NCI-H2171 treated with DMSO at 0.1 percent for 48 hours (cell line): ENCODE measurements at regions not wholly inside any gene's neighbourhood (a gene's known extent, or its start where the extent isn't known, plus 50 kb on each side); places are given as distances from the start of the nearest gene placed in this dataset.
"Not testable (repeated sequence)": the region's sequence is repeated elsewhere in the genome, so short reads cannot be mapped to it uniquely, and the experiment has no call there.

Experiments used
- DNase-seq: peaks from one replicate; lab custom pipeline; 2025; lab: John Stamatoyannopoulos, UW

GRCh38 chr2:76008001-76008702, 297.4 kb upstream of the GCFC2 start:
- DNase-seq = peak; percentile 5

GRCh38 chr2:76000425-76000824, 289.7 kb upstream of the GCFC2 start:
- no peak for DNase-seq

GRCh38 chr2:75998451-75998850, 287.7 kb upstream of the GCFC2 start:
- no peak for DNase-seq

GRCh38 chr2:75994759-75995158, 284.0 kb upstream of the GCFC2 start:
- DNase-seq = peak; percentile 16

GRCh38 chr2:75988622-75989021, 277.9 kb upstream of the GCFC2 start:
- DNase-seq = not testable (repeated sequence)

GRCh38 chr2:75986617-75987016, 275.9 kb upstream of the GCFC2 start:
- DNase-seq = no peak

GRCh38 chr2:75982719-75983118, 272.0 kb upstream of the GCFC2 start:
- DNase-seq = no peak

- DNase-seq = no peak
Observed at GRCh38 chr2:75964646-75965045, 253.9 kb upstream of the GCFC2 start.

- no peak for DNase-seq
Observed at GRCh38 chr2:75960472-75961009, 249.8 kb upstream of the GCFC2 start.

- DNase-seq = no peak
Observed at GRCh38 chr2:75959724-75960471, 249.2 kb upstream of the GCFC2 start.

- DNase-seq = no peak
Observed at GRCh38 chr2:75954761-75955160, 244.0 kb upstream of the GCFC2 start.

GRCh38 chr2:75952173-75952572, 241.5 kb upstream of the GCFC2 start:
- DNase-seq = no peak

GRCh38 chr2:75949385-75950030, 238.8 kb upstream of the GCFC2 start:
- DNase-seq = no peak

- DNase-seq = no peak
Observed at GRCh38 chr2:75936311-75936710, 225.6 kb upstream of the GCFC2 start.

- no peak for DNase-seq
Observed at GRCh38 chr2:75932996-75933395, 222.3 kb upstream of the GCFC2 start.

- no peak for DNase-seq
Observed at GRCh38 chr2:75928093-75928492, 217.4 kb upstream of the GCFC2 start.

- no peak for DNase-seq
Observed at GRCh38 chr2:75925331-75926024, 214.8 kb upstream of the GCFC2 start.

GRCh38 chr2:75922191-75922590, 211.5 kb upstream of the GCFC2 start:
- DNase-seq = no peak

GRCh38 chr2:75920859-75921551, 210.3 kb upstream of the GCFC2 start:
- no peak for DNase-seq

GRCh38 chr2:75915851-75916634, 205.3 kb upstream of the GCFC2 start:
- no peak for DNase-seq
